ENCODE measurements at regions not wholly inside any gene's neighbourhood (a gene's known extent, or its start where the extent isn't known, plus 50 kb on each side); places are given as distances from the start of the nearest gene placed in this dataset.
"Not testable (repeated sequence)": the region's sequence is repeated elsewhere in the genome, so short reads cannot be mapped to it uniquely, and the experiment has no call there.

DNA sequence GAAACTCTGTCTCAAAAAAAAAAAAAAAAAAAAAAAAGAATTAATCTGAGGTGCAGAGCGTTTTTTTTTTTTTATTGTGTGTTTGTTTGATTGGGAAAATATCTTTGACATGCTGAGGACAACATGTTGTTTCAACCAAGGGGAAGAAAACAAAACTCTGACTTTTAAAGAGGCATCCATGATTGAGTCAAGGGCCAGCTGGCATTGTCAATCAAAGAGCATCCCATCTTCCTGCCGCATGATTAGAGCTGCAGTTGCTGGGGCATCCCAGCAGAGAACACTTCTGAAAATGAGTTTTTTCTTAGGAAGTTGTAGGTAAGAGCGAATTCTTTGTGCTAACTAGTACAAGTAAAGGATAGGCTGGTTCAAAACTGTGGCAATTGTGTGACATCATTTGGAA, 200.9 kb upstream of the DAAM1 start:
- ATAC-seq (ENCODE audit: low read depth), result no peak
- Histone ChIP-seq H3K27me3 (ENCODE audit: insufficient read depth, poor library complexity, severe bottlenecking) (no peaks in the 10 kb centered on the region), H3K9me3 (ENCODE audit: severe bottlenecking) (peaks cover 2% of the 10 kb centered on the region), H3K4me1 (ENCODE audit: insufficient read depth, poor library complexity, severe bottlenecking) (no peaks in the 10 kb centered on the region), H3K36me3 (ENCODE audit: low read depth) (no peaks in the 10 kb centered on the region), H3K4me3 (ENCODE audit: severe bottlenecking) (no peak overlapping the region), H3K27ac (ENCODE audit: poor library complexity, severe bottlenecking) (no peak overlapping the region)
- TF ChIP-seq, protein P1, sequence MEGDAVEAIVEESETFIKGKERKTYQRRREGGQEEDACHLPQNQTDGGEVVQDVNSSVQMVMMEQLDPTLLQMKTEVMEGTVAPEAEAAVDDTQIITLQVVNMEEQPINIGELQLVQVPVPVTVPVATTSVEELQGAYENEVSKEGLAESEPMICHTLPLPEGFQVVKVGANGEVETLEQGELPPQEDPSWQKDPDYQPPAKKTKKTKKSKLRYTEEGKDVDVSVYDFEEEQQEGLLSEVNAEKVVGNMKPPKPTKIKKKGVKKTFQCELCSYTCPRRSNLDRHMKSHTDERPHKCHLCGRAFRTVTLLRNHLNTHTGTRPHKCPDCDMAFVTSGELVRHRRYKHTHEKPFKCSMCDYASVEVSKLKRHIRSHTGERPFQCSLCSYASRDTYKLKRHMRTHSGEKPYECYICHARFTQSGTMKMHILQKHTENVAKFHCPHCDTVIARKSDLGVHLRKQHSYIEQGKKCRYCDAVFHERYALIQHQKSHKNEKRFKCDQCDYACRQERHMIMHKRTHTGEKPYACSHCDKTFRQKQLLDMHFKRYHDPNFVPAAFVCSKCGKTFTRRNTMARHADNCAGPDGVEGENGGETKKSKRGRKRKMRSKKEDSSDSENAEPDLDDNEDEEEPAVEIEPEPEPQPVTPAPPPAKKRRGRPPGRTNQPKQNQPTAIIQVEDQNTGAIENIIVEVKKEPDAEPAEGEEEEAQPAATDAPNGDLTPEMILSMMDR (IDR thresholded peaks at IDR 0.05; ENCODE audit: poor library complexity, severe bottlenecking), result no peak
- no peak for DNase-seq (ENCODE audit: low spot score)

DNA sequence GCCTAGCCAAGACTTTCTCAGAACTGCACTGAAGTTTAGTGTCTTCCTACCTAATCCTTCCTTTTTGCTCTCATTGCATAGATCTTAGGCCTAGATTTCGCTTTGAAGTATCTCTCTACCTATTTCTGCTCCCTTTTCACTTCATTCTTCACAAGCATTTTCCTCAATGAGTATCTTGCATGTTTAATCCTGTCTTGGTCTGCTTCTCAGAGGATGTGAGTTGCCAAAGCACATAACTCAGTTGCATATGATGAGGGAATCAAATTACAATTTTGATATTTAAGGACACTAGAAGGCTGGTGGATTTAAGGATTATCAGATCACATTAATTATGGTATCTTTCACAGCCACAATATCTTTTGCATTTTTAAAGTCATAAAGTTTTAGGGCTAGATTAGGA, 195.5 kb upstream of the DAAM1 start:
- TF ChIP-seq, protein P1 (IDR thresholded peaks at IDR 0.05; ENCODE audit: poor library complexity, severe bottlenecking), result no peak
- DNase-seq (ENCODE audit: low spot score), result no peak

DNA sequence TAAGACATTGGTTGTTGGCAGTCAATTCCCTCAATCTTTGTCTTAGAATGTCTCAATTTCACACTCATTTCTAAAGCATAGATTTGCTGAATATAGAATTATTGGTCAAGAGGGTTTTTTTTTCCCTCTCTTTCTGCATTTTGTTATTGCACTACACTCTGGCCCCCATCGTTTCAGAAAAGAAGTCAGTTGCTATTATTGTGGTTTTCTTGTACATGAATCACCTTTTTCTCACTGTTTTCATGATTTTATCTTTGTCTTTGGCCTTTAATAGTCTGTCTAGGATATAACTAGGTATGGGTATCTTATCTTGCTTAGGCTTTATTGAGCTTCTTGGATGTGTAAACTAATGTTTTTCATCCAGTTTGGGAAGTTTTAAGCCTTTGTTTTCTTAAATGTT, 194.3 kb upstream of the DAAM1 start:
- DNase-seq (ENCODE audit: low spot score) (no peak), ATAC-seq (ENCODE audit: low read depth) (0 out of 3 replicates have a peak, but pooled peaks have one; percentile 10)
- Histone ChIP-seq H3K27ac (ENCODE audit: poor library complexity, severe bottlenecking) (no peak overlapping the region), H3K4me3 (ENCODE audit: severe bottlenecking) (no peak overlapping the region), H3K36me3 (ENCODE audit: low read depth) (no peaks in the 10 kb centered on the region), H3K27me3 (ENCODE audit: insufficient read depth, poor library complexity, severe bottlenecking) (no peaks in the 10 kb centered on the region), H3K9me3 (ENCODE audit: severe bottlenecking) (no peaks in the 10 kb centered on the region), H3K4me1 (ENCODE audit: insufficient read depth, poor library complexity, severe bottlenecking) (peaks cover 16% of the 10 kb centered on the region)
- TF ChIP-seq, protein P1 (IDR thresholded peaks at IDR 0.05; ENCODE audit: poor library complexity, severe bottlenecking), result no peak

More for the DNA sequence above, 195.5 kb upstream of the DAAM1 start:
- Histone ChIP-seq H3K4me3 (ENCODE audit: severe bottlenecking) (no peak overlapping the region), H3K36me3 (ENCODE audit: low read depth) (no peaks in the 10 kb centered on the region), H3K9me3 (ENCODE audit: severe bottlenecking) (peaks cover 2% of the 10 kb centered on the region), H3K4me1 (ENCODE audit: insufficient read depth, poor library complexity, severe bottlenecking) (peaks cover 16% of the 10 kb centered on the region), H3K27ac (ENCODE audit: poor library complexity, severe bottlenecking) (no peak overlapping the region), H3K27me3 (ENCODE audit: insufficient read depth, poor library complexity, severe bottlenecking) (no peaks in the 10 kb centered on the region)
- ATAC-seq (ENCODE audit: low read depth), result peak; percentile 66

DNA sequence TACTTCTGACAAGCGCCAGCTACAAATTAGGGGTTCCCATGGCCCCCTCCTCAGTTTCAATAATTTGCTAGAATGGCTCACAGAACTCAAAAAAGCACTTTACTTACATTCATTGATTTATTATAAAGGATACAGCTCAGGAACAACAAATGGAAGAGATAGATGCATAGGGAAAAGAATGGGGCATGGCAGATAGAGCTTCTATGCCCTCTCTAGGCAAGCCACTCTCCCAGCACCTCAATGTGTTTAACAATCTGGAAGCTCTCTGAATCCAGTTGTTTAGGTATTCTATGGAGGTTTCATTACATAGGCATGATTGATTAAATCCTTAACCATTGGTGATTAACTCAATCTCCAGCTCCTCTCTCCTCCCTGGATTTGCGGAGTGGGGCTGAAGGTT, 184.5 kb upstream of the DAAM1 start:
- DNase-seq (ENCODE audit: low spot score) (no peak), ATAC-seq (ENCODE audit: low read depth) (peak; percentile 35; the same call in 1 of the 3 replicates)

DNA sequence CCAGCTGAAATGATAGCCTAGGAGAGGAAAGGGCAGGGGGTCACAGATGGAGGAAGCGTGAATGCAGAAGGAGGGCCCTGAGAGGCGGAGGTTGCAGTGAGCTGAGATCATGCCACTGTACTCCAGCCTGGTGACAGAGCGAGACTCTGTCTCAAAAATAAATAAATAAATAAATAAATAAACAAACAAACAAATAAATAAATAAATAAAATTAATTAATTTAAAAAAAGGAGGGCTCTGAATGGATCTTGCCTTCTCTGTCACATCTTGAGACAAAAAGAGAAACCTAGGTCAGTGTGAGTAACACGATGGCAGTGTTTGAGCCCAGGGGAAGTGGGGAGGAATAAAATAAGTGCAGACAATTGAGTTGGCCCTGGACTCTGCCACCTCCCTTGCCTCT, 182.3 kb upstream of the DAAM1 start:
- not testable (repeated sequence) for H3K27me3 ChIP-seq (ENCODE audit: insufficient read depth, poor library complexity, severe bottlenecking); H3K27ac ChIP-seq (ENCODE audit: poor library complexity, severe bottlenecking); H3K4me3 ChIP-seq (ENCODE audit: severe bottlenecking); H3K9me3 ChIP-seq (ENCODE audit: severe bottlenecking); DNase-seq (ENCODE audit: low spot score); H3K36me3 ChIP-seq (ENCODE audit: low read depth); H3K4me1 ChIP-seq (ENCODE audit: insufficient read depth, poor library complexity, severe bottlenecking); ATAC-seq (ENCODE audit: low read depth)

More for the DNA sequence above, 184.5 kb upstream of the DAAM1 start:
- H3K27me3 ChIP-seq (ENCODE audit: insufficient read depth, poor library complexity, severe bottlenecking), result no peaks in the 10 kb centered on the region
- H3K9me3 ChIP-seq (ENCODE audit: severe bottlenecking), result no peaks in the 10 kb centered on the region
- H3K4me3 ChIP-seq (ENCODE audit: severe bottlenecking), result no peak overlapping the region
- no peaks in the 10 kb centered on the region for H3K4me1 ChIP-seq (ENCODE audit: insufficient read depth, poor library complexity, severe bottlenecking)
- H3K27ac ChIP-seq (ENCODE audit: poor library complexity, severe bottlenecking), result no peak overlapping the region
- TF ChIP-seq, protein P1 (IDR thresholded peaks at IDR 0.05; ENCODE audit: poor library complexity, severe bottlenecking), result peak; percentile 37
- no peaks in the 10 kb centered on the region for H3K36me3 ChIP-seq (ENCODE audit: low read depth)

Data from RWPE2 (cell line).